SK-N-MC (cell line): ENCODE measurements at regions not wholly inside any gene's neighbourhood (a gene's known extent, or its start where the extent isn't known, plus 50 kb on each side); places are given as distances from the start of the nearest gene placed in this dataset.

Experiments
- EZH2 ChIP-seq: fragments of 200-600 bp; sonication (generic); IDR thresholded peaks from one replicate; pipeline ENCODE4 v1.6.1; 2017; ENCODE audit warnings: antibody characterized with exemption
- FOXP2 ChIP-seq: optimal IDR thresholded peaks from 2 replicates; pipeline ENCODE3; 2011; ENCODE audit warnings: mild to moderate bottlenecking, moderate library complexity; ENCODE audit not compliant: insufficient read depth; ENCODE audit errors: extremely low read length, control extremely low read depth
- POLR2AphosphoS5 ChIP-seq: IDR thresholded peaks from 2 replicates; pipeline ENCODE4 v1.6.1; 2012; ENCODE audit warnings: mild to moderate bottlenecking, low read depth, low read length, borderline replicate concordance

DNA sequence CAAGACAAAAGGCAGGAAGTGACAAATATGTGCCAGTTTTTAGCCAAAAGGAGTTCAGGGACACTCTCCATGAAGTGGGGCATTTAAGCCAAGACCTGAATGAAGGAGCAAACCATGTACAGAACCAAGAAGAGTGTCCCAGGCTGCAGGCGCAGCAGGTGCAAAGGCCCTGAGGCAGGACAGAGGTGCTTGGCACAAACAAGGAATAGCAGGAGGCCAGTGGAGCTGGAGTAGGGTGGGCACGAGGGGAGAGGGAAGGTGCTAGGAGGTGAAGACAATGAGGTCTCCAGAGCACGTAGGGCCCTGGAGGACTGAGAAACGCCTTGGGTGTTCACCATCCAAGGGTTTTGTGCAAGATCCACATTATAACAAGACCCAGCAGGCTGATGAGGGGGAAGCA is 474.1 kb downstream of the MN1 start:
- TF ChIP-seq EZH2, result no peak
- TF ChIP-seq POLR2AphosphoS5, result no peak
- no peak for TF ChIP-seq FOXP2
